C4-2B (cell line): ENCODE measurements at regions not wholly inside any gene's neighbourhood (a gene's known extent, or its start where the extent isn't known, plus 50 kb on each side); places are given as distances from the start of the nearest gene placed in this dataset.

ENCODE experiments used
- CTCF ChIP-seq: fragments of 450-650 bp; conservative IDR thresholded peaks from 2 replicates; pipeline ENCODE4 v1.5.1; 2017; ENCODE audit warnings: mild to moderate bottlenecking
- ZFX ChIP-seq: fragments of 450-650 bp; IDR thresholded peaks from 2 replicates; pipeline ENCODE4 v1.6.1; 2017

- TF ChIP-seq CTCF, result no peak
- no peak for TF ChIP-seq ZFX
These were observed 262.1 kb upstream of the ST6GAL2 start for GRCh38 chr2:107148055-107148454.
